AG04450 (cell line): ENCODE measurements at regions not wholly inside any gene's neighbourhood (a gene's known extent, or its start where the extent isn't known, plus 50 kb on each side); places are given as distances from the start of the nearest gene placed in this dataset.

ENCODE experiments used
- CTCF ChIA-PET: fragments of 300-600, 350-600 bp; formaldehyde crosslinking; extraction: SDS; loops from one replicate; lab custom pipeline; 2022; ENCODE audit warnings: antibody characterized with exemption, inconsistent platforms; lab: Charles Lee
- POLR2A ChIA-PET: fragments of 350-600 bp; formaldehyde crosslinking; extraction: SDS; loops from one replicate; lab custom pipeline; 2021; ENCODE audit warnings: antibody characterized with exemption, inconsistent platforms; lab: Yijun Ruan, JAX
- DNase-seq: peaks from one replicate; pipeline ENCODE4 v3.0.0-alpha.2; 2011; ENCODE audit warnings: low read depth, low spot score
- H3K27ac ChIP-seq: one replicate; pipeline ENCODE4 v1.5.1; 2012; ENCODE audit warnings: low read depth, low read length, control low read depth
- H3K27me3 ChIP-seq: one replicate; pipeline ENCODE4 v1.6.0; 2012; ENCODE audit warnings: low read length; ENCODE audit not compliant: control insufficient read depth, insufficient read depth
- H3K4me3 ChIP-seq: 2 replicates; pipeline ENCODE4 v1.5.1; 2011; ENCODE audit warnings: mild to moderate bottlenecking, low read depth, low read length, control low read depth
- H3K9me3 ChIP-seq: 2 replicates; pipeline ENCODE4 v1.5.1; 2012; ENCODE audit warnings: low read length; ENCODE audit not compliant: control insufficient read depth, insufficient read depth
- TF ChIP-seq, protein P1 (sequence below): IDR thresholded peaks from 2 replicates; pipeline ENCODE4 v1.5.1; 2011; ENCODE audit warnings: low read depth, low read length, control low read depth, inconsistent platforms

DNA sequence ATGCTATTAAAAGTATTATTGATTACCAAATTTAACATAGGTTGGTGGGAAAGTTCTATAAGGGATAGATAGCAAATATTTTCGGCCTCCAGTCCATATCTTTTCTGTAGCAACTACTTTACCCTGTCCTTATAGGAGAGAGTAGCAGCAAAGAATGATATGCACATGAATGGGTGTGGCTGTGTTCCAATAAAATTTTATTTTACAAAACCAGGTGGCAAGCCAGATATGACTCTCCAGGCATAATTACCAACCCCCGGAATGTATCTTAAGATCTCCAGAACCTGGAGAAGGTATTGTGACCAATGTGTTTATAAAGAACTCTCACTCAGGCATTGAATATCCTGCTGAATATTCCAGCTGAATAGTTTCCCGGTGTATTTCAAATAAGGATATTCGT is 1461.2 kb downstream of the MAT2B start:
- POLR2A ChIA-PET = no interaction called here

DNA sequence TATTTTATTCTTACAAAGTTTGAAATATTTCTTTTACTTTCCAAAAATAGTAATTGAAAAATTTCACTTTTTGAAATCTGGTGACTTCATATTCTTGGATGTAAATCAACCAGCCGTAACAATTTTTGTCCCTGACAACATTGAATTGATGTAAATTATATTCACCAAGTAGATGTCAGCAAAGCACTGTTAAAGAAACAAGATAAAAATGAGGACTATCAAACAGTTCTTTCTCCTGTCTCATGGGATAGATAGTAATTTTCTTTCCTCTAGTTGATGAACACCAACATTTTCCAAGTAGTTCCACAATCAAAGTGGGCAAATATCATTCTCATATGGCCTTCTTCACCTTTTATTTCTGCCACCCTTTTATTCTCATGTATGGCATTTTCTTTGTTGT is 1461.9 kb downstream of the MAT2B start:
- no peaks in the 10 kb centered on the region for H3K27me3 ChIP-seq
- TF ChIP-seq, protein P1, sequence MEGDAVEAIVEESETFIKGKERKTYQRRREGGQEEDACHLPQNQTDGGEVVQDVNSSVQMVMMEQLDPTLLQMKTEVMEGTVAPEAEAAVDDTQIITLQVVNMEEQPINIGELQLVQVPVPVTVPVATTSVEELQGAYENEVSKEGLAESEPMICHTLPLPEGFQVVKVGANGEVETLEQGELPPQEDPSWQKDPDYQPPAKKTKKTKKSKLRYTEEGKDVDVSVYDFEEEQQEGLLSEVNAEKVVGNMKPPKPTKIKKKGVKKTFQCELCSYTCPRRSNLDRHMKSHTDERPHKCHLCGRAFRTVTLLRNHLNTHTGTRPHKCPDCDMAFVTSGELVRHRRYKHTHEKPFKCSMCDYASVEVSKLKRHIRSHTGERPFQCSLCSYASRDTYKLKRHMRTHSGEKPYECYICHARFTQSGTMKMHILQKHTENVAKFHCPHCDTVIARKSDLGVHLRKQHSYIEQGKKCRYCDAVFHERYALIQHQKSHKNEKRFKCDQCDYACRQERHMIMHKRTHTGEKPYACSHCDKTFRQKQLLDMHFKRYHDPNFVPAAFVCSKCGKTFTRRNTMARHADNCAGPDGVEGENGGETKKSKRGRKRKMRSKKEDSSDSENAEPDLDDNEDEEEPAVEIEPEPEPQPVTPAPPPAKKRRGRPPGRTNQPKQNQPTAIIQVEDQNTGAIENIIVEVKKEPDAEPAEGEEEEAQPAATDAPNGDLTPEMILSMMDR = no peak
- H3K9me3 ChIP-seq = peaks cover 6% of the 10 kb centered on the region
- CTCF ChIA-PET = no interaction called here
- POLR2A ChIA-PET = no interaction called here
- H3K4me3 ChIP-seq = no peak overlapping the region
- no peak overlapping the region for H3K27ac ChIP-seq
- no peak for DNase-seq

More for the DNA sequence above, 1461.2 kb downstream of the MAT2B start:
- no peak overlapping the region for H3K4me3 ChIP-seq
- no peaks in the 10 kb centered on the region for H3K27me3 ChIP-seq
- CTCF ChIA-PET = no interaction called here
- DNase-seq = no peak
- TF ChIP-seq, protein P1 = no peak
- no peak overlapping the region for H3K27ac ChIP-seq
- H3K9me3 ChIP-seq = peaks cover 6% of the 10 kb centered on the region

DNA sequence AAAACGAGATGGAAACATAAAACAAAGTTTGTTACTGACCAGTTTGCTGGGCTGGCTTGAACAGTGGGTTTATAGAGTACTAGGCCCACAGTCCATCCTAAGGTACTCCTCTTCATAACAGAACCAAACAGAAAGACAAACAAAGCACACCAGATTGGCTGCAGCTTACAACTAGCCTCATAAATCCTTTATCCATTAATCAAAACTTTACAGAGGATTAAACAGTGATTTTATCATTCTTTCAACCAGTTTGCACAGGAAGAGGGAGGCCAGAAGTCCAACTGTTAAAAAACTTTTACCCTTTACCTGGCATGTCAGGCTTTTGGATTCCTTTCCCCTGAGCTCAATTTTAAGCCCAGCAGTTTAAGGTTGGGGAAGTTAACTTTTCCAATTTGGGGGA is 1467.6 kb downstream of the MAT2B start:
- ChIA-PET POLR2A (no interaction called here), CTCF (no interaction called here)
- no peak for DNase-seq
- no peaks in the 10 kb centered on the region for H3K27me3 ChIP-seq
- no peak overlapping the region for H3K27ac ChIP-seq
- no peak overlapping the region for H3K4me3 ChIP-seq
- TF ChIP-seq, protein P1 = no peak
- H3K9me3 ChIP-seq = peaks cover 6% of the 10 kb centered on the region

DNA sequence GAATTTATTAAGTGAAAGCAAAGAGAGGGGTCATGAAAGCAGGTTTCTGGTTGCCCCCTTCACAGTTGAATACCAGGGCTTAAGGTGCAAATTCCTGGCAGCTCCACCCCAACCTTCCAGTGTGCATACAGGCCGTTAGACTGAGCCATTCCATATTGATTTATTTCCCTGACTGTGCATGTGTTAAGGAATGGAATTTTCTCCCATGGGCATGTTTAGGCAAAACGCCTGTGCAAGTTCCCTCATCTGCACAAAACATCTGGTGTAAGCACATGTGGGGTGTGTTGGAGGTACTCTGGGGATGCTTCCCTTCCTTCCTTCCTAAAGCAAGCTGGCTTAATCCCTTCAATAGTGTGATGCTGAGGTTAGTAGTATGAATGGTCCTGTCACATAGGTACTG is 1470.6 kb downstream of the MAT2B start:
- POLR2A ChIA-PET = no interaction called here
- H3K27me3 ChIP-seq = no peaks in the 10 kb centered on the region
- no peaks in the 10 kb centered on the region; the same call in 1 of the 2 replicates for H3K9me3 ChIP-seq
- no peak overlapping the region for H3K4me3 ChIP-seq
- CTCF ChIA-PET = no interaction called here
- TF ChIP-seq, protein P1 = no peak
- no peak for DNase-seq
- H3K27ac ChIP-seq = no peak overlapping the region

DNA sequence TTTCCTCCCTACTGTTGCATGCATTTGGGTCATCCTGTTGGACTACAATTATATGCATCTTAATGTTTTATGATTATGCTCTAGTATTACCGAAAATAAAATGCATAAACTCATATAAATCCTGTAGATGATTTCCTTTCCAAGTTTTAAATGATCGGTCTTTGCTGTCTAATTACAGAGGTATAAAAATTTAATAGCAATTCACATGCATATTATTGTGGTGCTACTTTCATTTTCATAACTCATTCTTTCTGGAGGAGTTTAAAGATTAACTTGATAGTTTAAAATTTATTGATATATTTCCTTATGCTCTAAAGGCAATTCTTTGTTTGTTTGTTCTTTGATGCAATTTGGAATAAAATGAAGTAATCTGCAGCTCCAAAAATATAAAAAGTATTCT is 1475.1 kb downstream of the MAT2B start:
- no peaks in the 10 kb centered on the region for H3K9me3 ChIP-seq
- DNase-seq = no peak
- H3K27ac ChIP-seq = no peak overlapping the region
- ChIA-PET CTCF (no interaction called here), POLR2A (no interaction called here)
- no peak overlapping the region for H3K4me3 ChIP-seq
- H3K27me3 ChIP-seq = no peaks in the 10 kb centered on the region
- TF ChIP-seq, protein P1 = no peak
